ENCODE measurements at regions not wholly inside any gene's neighbourhood (a gene's known extent, or its start where the extent isn't known, plus 50 kb on each side); places are given as distances from the start of the nearest gene placed in this dataset.

DNA sequence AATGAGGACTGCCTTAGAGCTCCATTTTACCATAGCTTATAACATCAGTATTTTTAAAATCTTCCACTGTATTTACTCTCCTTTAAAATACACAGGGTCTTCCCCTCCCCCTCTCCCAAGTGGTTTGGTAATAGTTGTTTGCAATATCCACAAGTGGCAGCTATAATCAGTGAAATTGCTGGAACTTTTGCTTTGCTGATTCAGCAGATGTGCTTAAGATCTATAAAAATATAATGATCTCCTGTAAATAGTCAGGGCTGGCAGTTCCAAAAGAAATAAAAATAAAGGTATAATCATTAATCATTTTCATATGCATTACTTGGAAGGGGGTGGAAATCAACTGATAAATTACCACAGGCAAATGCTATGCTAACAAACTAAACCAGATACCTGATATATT is 345.2 kb downstream of the KLHL13 start:
- TF ChIP-seq EZH2 (IDR thresholded peaks at IDR 0.05), result no peak
- TF ChIP-seq POLR2AphosphoS5 (IDR thresholded peaks at IDR 0.05; ENCODE audit: borderline replicate concordance, low read depth, low read length), result no peak
